Tibial artery (tissue), 4 donors: ENCODE measurements at regions not wholly inside any gene's neighbourhood (a gene's known extent, or its start where the extent isn't known, plus 50 kb on each side); places are given as distances from the start of the nearest gene placed in this dataset.

ENCODE experiments used
- DNase-seq, 2 donors: peaks; one replicate each; pipeline ENCODE4 v3.0.0-alpha.2; 2019
- H3K27ac ChIP-seq, 2 donors: fragments of 200-600 bp; sonication (generic) in 1 of 2; 1 replicate in 1 of 2; 2 replicates in 1 of 2; pipeline ENCODE4 v1.5.1; 2018 to 2019; ENCODE audit warnings: mild to moderate bottlenecking in 1 of 2
- H3K27me3 ChIP-seq, 2 donors: fragments of 200-600 bp; sonication (generic) in 1 of 2; one replicate each; pipeline versions ENCODE4 v1.5.1 to v1.6.0; 2016 to 2019
- H3K36me3 ChIP-seq, 3 donors: fragments of 200-600 bp; sonication (generic) in 2 of 3; one replicate each; pipeline ENCODE4 v1.5.1; 2016 to 2019; ENCODE audit warnings: mild to moderate bottlenecking in 2 of 3
- H3K4me1 ChIP-seq, 4 donors: fragments of 200-600 bp; sonication (generic) in 2 of 4; 1 replicate in 3 of 4; 2 replicates in 1 of 4; pipeline ENCODE4 v1.5.1; 2016 to 2019
- H3K4me3 ChIP-seq, 2 donors: fragments of 200-600 bp; sonication (generic) in 1 of 2; 1 replicate in 1 of 2; 2 replicates in 1 of 2; pipeline ENCODE4 v1.5.1; 2018 to 2019; ENCODE audit warnings: mild to moderate bottlenecking in 2 of 2
- H3K9me3 ChIP-seq, 3 donors: fragments of 200-600 bp; sonication (generic) in 1 of 3; one replicate each; pipeline ENCODE4 v1.5.1; 2016 to 2019
- intact Hi-C: fragments of 100-400 bp; cut with DNase I; formaldehyde crosslinking; loops from one replicate; pipeline ENCODE4 v1.15.0; 2023; ENCODE audit warnings: low total_unique reads
- TF ChIP-seq, protein P1 (sequence below), 2 experiments: fragments of 200-600 bp in 1 of 2; fragments of 450-650 bp in 1 of 2; IDR thresholded peaks; one replicate each; pipeline ENCODE4 v1.5.1; 2017 to 2019; ENCODE audit warnings: antibody characterized with exemption in 2 of 2, mild to moderate bottlenecking in 1 of 2, moderate library complexity in 1 of 2

- no peak for DNase-seq
- Histone ChIP-seq H3K36me3 (no peaks in the 10 kb centered on the region), H3K9me3 (peaks cover 0 to 3% (median 0%) of the 10 kb centered on the region in 3 donors), H3K4me3 (no peak overlapping the region), H3K27me3 (no peaks in the 10 kb centered on the region), H3K4me1 (no peaks in the 10 kb centered on the region), H3K27ac (no peak overlapping the region)
- intact Hi-C loops = no loop called here
- TF ChIP-seq, protein P1, sequence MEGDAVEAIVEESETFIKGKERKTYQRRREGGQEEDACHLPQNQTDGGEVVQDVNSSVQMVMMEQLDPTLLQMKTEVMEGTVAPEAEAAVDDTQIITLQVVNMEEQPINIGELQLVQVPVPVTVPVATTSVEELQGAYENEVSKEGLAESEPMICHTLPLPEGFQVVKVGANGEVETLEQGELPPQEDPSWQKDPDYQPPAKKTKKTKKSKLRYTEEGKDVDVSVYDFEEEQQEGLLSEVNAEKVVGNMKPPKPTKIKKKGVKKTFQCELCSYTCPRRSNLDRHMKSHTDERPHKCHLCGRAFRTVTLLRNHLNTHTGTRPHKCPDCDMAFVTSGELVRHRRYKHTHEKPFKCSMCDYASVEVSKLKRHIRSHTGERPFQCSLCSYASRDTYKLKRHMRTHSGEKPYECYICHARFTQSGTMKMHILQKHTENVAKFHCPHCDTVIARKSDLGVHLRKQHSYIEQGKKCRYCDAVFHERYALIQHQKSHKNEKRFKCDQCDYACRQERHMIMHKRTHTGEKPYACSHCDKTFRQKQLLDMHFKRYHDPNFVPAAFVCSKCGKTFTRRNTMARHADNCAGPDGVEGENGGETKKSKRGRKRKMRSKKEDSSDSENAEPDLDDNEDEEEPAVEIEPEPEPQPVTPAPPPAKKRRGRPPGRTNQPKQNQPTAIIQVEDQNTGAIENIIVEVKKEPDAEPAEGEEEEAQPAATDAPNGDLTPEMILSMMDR (IDR thresholded peaks at IDR 0.05) = no peak
These were observed 149.2 kb upstream of the RGMB start for GRCh38 chr5:98624145-98624880.

DNA sequence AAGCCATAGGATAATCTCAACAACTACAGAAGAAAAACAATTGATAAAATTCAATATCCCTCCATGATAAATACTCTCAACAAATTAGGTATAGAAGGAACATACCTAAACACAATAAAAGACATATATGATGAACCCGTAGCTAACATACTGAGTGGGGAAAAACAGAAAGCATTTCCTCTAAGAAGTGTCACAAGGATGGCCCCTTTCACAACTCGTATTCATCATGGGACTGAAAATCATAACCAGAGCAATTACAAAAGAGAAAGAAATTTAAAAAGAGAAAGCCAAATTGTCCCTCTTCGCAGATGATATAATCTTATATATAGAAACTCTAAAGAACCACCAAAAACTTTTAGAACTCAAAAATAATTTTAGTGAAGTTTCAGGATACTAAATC lies 146.3 kb upstream of the RGMB start:
- Histone ChIP-seq H3K27me3 (no peaks in the 10 kb centered on the region), H3K36me3 (no peaks in the 10 kb centered on the region), H3K27ac (no peak overlapping the region), H3K4me3 (no peak overlapping the region), H3K9me3 (peaks cover 0 to 3% (median 0%) of the 10 kb centered on the region in 3 donors), H3K4me1 (no peaks in the 10 kb centered on the region)
- DNase-seq = no peak
- intact Hi-C loops = no loop called here
- TF ChIP-seq, protein P1 (IDR thresholded peaks at IDR 0.05) = no peak

- Histone ChIP-seq H3K27me3 (no peaks in the 10 kb centered on the region), H3K9me3 (peaks cover 0 to 3% (median 0%) of the 10 kb centered on the region in 3 donors), H3K27ac (no peak overlapping the region), H3K4me3 (no peak overlapping the region), H3K36me3 (no peaks in the 10 kb centered on the region), H3K4me1 (peaks cover 0 to 4% (median 0%) of the 10 kb centered on the region in 4 donors)
- intact Hi-C loops = no loop called here
- TF ChIP-seq, protein P1 (IDR thresholded peaks at IDR 0.05) = no peak
- DNase-seq = no peak
These were observed 142.8 kb upstream of the RGMB start for GRCh38 chr5:98630621-98631020.

DNA sequence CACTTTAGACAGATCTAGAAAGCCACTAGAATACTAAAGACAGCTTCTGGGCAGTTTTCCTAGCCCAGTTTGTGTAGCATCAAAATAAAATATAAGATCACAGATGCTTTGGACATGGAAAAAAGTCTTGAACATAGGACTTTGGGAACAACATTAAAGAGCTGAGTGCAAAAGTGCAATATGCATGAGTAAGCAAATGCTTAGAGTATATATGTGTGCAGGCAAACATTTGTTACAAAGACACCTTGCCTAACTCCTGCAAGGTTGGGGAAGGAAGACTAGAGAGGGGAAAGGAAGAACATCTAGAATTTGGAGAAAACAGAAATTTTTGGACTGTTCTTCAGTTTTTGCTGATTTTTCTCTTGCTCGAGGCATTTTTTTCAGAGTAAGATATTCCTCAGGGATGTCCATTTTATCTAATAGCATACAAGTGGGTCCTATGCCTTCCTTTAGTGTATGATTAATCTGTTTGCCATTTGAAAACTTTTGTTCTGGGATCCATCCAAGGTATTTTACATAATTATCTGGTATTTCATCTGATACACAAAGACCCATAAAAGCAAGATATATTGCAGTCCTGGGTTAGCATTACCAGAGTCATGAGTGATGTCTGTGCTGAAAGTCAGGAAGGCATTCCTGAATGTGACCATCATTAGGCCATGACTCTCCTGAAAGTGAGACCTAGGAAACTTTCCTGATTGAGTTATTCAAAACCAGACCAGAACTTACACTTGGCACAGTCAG lies 142.0 kb upstream of the RGMB start:
- TF ChIP-seq, protein P1 (IDR thresholded peaks at IDR 0.05) = no peak
- Histone ChIP-seq H3K36me3 (no peaks in the 10 kb centered on the region), H3K27me3 (no peaks in the 10 kb centered on the region), H3K27ac (no peak overlapping the region), H3K4me3 (no peak overlapping the region), H3K9me3 (peaks cover 0 to 3% (median 0%) of the 10 kb centered on the region in 3 donors), H3K4me1 (peaks cover 0 to 4% (median 0%) of the 10 kb centered on the region in 4 donors)
- DNase-seq = no peak
- intact Hi-C loops = no loop called here

DNA sequence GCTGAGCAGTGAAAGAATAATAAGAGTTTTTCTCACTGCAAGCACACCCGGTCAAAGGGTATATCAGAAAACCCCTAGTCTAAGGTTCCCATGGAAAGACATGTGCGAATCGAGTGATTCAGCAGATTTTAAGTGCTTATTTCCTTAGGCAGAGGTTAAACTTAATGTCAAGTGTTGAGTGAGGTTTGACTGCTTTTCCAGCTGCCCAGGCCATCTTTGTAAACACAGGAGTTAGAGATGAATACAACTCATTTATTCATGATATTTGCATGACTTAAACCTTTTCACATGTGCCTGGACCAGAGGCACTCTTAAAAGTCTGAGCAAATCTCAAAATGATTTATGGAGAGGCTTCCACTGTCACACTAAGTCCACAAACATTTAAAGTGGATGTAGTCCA lies 137.8 kb upstream of the RGMB start:
- Histone ChIP-seq H3K9me3 (no peaks in the 10 kb centered on the region), H3K27ac (no peak overlapping the region), H3K27me3 (no peaks in the 10 kb centered on the region), H3K4me3 (no peak overlapping the region), H3K36me3 (no peaks in the 10 kb centered on the region), H3K4me1 (peaks cover 0 to 4% (median 0%) of the 10 kb centered on the region in 4 donors)
- TF ChIP-seq, protein P1 (IDR thresholded peaks at IDR 0.05) = no peak
- DNase-seq = no peak
- intact Hi-C loops = no loop called here
